NCI-H2029 treated with DMSO at 0.1 percent for 48 hours (cell line): ENCODE measurements at regions not wholly inside any gene's neighbourhood (a gene's known extent, or its start where the extent isn't known, plus 50 kb on each side); places are given as distances from the start of the nearest gene placed in this dataset.

ENCODE experiments used
- DNase-seq: peaks from one replicate; lab custom pipeline; 2025; lab: John Stamatoyannopoulos, UW

DNA sequence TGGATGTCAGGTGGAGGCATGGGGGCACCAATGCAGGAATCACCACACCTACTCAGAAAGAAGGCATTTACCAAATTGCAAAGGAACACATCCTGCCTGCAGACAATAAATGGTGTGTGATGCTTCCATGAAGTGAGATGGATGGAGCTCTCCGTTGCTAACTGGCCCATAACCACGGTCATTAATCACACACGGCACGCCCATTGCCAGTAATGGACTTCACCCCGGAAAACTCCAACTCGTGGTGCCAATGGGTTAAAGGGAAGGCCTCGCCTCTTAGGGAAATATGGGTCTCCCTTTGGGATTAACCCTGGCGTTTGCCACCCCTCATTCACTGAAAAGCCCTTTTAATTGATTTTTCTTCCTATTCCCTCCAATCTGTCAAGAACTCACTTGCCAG is 443.1 kb upstream of the DAB1 start:
- no peak for DNase-seq

DNA sequence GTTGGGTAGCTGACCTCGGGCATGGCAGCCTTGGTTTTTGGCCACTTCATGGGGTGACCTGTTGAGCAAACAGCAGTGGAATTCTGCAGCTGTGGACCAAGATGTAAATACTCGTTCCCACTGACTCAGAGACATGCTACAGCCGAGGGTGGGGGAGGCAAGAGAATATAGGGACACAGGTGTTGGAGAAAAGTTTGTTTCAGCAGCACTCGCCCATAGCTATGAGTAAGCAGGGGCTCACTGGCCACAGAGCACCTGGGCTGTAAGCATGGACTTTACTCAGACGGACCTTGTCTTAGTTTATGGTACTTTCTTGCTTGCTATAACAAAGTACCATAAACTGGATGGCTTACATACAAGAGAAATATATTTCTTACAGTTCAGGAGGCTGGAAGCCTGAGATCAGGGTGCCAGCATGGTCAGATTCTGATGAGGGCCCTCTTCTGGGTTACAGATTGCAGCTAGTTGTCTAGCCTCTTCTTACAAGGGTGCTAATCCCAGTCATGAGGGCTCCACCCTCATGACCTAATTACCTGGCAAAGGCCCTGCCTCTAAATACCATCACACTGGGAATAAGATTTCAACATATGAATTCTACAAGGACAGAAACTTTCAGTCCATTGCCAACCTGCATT is 437.2 kb upstream of the DAB1 start:
- no peak for DNase-seq

DNA sequence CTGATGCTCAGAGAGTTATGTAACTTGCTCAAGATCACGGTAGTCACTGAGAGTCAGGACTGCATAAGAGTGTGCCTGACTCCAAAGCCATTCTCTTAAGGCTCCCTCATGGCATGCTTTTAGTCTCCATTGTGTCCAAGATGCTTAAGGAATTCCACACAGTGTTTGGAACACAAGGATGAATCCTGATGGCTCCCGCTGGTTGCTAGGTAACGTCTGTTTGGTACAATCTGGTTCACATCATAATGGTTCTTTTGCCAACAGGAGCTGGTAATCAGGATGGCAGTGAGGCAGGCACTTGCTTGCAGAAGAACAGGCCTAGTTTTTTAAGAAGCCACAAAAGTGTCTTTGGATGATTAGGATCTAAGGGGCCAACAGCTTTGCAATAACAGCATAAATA is 436.5 kb upstream of the DAB1 start:
- DNase-seq: no peak

DNA sequence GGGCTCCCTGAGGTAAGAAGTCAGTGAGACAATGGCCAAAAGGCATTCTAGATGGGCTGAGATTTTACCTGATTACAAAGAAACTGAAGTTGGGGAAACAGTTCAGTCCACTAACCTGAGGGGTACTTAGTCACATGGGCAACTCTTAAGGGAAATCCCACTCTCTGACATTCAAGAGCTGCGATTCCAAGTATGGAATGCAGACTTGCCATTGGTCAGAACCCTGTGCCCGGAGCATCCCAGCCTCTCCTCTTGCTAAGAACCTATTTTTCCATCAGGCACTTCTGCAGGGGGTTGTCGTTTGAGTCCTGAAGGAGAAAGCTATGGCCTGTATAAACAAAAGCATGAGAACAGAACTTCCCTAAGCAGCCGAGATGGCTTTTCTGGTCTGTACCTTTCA is 434.9 kb upstream of the DAB1 start:
- DNase-seq: no peak

DNA sequence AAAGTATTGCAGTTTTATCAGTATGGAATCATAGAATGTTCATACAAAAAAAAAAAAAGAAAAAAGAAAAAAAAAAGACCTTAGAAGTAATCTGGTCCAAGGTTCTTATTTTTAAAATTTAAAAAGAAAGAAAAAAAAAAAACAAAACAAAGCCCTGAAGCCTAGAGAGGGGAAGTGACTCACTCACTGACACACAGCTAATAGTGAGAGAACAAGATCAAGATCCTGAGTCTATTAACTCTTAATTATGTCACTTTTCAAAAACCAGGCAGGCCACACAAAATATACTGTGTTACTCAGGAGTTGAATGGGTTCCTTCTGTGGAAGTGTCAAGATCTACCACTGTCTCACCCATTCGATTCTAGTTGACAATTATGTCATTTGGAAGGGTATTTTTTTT is 433.9 kb upstream of the DAB1 start:
- DNase-seq: no peak

DNA sequence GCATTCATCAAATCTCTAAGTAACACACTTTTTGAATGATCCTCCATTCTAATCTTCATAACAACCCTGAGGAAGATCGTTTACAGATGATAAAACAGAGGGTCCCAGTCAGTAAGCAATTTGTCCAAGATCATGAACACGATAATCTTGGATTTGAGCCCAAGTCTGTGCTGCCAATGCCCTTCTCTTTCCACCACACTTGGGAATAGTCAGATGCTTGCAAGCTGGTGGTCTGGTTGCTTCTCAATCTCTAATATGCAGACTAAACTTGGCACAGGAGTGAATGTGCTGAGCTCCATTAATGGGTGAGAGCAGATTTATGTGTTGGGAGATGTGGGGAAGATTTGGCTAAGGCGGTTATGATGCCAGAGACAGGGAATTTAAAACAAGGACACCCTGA is 430.6 kb upstream of the DAB1 start:
- no peak for DNase-seq

DNA sequence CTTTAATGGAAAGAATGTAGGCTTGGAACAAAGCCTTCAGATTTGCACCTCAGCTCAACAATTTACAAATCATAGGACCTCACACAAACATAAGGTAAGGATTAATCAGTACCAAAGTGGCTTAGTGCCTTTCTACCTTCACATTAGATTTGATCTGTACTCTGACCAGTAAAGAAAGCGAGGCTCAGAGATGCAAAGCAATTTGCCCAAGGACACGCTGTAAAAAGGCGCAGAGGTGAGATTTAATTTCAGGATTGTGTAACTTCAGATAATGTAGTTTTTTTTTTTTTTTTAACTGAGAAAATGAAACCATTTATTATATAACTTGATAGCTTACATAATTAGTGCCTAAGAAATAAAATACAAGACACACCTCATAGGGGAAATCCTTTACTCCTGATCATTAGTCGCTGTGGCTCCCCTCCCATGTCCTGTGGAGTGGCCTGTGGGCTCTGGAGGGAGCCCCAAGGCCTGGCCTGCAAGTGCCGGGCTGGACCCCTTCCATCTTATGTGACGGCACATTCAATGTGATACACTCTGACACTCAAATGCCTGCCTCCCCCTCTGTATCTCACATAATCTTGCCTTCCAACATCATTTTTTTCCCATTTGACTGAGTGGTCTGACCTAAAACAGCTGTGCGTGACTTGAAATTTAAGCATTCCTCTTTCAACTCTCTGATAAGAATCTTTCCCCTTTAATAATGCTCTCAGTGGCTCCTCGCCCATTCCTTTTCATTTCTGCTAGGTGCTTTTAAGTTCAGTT is 426.5 kb upstream of the DAB1 start:
- no peak for DNase-seq

DNA sequence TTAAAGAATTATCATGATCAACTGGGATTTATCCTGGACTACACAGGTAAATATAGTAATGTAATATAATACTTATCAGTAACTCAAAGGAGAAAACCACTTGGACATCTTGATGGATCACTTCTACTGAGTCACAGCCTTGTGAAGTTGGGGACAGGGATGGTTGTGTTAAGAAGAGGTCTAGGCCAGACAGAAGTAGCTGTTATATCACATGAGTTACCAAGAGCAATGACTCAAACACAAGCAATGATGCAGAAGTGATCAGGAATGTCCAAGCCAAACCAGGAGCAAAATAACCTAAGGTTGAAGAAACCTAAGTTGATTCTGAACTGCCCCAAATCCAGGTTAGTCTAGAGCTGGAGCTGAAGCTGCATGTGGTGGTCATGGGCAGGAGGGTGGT is 424.5 kb upstream of the DAB1 start:
- DNase-seq: no peak

DNA sequence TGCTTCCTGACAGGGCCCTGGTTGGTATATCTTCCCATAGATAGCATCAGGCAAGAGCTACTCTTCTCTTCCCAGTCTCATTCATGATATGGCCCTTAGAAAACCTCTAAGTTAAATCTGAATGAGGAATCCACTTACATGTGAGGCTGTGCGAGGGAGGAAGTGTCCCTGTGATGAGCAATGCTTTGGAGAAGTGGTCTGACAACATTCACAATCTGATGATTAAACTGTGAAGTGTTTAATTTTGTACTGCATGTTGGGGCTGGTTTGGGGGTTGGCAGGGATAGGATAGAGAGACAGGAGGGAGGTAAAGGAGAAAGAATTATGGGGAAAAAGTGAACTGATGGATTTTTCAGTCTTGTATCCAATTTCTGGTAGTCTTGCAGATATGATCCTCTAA is 421.2 kb upstream of the DAB1 start:
- peak; percentile 40 for DNase-seq

DNA sequence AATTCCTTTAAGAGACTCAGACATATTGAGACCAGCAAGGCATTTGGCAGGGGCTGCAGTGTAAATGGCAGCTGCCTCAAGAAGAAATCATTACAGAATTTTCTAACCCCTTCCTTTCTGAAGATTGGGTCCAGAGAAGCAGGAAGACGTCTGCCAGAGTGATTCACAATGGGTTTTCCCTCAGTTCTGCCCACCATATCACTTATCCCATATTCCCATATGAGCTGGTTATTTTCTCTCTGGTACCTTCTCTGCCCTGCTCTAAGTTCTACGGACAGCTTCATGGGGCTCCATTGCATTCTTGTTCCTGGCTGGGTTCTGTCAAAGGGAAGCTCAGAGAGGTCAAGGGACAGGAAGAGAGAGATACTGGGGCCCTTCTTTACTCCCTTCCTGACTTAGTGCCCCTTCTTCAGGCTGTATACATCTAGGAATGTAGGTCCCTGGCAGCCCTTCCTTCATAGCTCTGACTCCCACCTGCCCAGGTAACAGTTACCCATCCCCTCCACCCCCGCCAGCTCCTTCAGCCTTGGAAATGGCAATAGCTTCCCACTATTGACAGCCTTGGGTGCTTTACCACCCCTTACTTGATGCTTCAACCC is 420.6 kb upstream of the DAB1 start:
- DNase-seq: no peak

DNA sequence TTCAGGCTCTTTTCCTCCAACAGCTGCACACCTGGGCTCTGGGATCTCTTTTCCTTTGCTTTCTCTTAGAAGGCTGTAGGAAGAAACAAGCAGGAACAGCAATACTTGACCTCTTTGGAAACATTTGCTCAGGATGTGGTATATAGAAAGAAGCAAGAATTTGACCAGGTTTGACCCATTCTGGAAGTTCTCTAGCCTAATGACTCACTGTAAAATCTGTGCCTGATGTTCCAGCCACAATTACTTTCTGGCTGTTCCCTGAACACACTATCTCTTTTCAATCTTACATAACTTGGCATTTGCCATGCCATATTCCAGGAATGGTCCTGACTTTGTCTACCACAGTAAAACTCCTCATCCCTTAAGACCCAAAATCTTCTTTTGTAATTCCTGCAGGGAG is 419.9 kb upstream of the DAB1 start:
- DNase-seq: no peak

DNA sequence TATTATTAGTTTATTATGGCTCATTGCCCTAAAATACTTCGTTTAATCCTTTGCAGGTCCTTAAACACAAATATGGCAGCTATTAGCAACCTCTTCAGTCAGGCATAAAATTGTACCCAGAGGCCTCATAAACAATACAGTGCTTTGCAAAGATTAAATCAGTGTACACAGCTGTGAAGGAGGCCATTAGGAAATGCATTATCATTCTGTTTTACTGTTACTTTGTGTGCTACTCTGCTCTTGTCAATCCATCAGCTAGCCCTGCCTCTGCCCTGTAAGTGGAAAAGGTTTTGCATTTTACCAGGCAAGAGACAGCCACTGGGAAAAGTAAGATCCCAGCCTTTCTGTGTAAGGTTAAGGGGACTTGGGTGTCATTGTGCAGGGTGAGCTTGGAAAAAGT is 415.7 kb upstream of the DAB1 start:
- DNase-seq: no peak

DNA sequence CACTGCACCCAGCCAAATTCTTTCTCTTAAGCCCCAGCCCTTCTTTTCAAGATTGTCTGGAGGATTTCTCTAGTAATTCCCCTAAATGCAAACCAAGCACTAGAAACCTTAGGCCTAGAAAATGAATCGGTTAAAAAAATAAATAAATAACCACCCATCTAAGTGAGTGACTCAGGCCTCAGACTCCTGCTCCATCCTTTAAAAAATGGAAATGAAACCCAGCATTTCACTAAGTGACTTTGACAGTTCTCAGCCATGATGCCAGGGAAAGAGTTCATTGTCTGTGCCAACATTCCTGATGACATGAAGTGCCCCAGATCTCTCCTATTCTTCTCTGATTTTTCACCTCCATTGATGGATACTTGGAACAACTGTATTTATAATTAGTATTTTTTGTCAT is 415.2 kb upstream of the DAB1 start:
- no peak for DNase-seq

DNA sequence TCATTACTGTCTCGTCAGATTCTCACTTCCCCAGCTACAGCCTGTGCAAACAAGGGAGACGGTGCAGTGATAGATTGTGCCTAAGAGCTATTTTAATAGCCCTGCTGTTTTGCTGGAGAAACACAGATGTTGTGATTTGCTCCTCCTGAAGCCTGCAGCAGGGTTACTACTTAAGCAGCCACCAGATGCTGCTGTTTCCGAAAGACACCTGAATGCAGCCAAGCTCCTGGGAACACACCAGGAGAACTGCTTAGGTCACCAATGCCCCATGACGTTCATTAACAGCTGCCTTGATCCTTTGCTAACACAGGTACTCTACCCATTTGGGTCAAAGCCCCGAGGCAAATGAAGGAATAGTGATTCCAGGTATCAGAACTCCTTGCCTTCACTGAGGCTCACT is 411.8 kb upstream of the DAB1 start:
- DNase-seq: no peak

DNA sequence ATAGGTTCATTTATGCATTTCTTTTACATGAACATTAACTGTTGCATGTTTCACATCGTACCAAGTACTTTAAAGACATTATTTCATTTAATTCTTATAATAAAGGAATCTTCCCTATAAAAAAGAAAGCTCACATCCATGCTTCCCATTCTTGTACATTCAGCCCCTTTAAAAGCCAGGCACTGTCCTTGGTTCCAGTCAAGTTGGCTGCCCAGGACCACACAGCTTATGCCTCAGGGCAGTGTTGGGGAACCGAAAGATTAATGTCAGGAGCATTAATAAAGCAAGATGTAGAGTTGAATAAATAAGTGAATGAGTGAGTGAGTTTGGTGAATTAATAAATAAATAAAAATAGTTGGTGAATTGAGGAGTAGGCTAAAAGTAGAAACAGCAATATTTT is 409.4 kb upstream of the DAB1 start:
- no peak for DNase-seq

DNA sequence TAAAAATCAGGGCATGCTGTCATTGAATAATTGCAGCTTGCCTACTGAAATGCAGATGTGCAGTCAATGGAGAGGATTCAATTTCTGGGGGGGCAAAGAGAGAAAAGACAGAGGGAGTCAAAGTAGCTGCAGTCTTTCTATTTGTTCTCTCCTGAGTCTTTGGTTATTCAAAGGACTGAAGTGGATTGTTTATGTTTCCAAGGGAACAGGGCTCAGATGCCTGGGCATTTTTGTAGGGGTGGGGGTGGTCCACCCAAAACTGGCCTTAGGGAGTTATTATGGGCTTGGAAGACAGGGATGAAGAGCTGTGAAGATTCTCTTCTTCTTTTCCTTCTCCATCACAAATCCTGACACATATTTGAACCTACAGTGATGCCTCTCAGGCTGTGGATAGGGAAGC is 408.8 kb upstream of the DAB1 start:
- DNase-seq: peak; percentile 16

DNA sequence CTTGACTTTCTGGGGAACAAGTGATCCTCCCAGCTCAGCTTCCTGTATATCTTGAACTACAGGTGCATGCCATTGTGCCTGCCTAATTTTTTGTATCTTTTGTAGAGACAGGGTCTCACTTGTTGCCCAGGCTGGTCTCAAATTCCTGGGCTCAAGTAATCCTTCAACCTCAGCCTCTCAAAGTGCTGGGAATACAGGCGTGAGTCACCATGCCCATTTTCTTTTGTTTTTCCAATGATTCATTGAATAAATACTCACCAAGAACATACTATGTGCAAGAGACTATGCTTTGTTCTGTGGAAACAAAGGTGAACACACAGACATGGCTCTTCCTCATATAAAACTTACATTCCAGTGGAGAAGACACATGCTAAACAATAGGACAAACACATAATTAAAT is 407.8 kb upstream of the DAB1 start:
- DNase-seq: peak; percentile 70

DNA sequence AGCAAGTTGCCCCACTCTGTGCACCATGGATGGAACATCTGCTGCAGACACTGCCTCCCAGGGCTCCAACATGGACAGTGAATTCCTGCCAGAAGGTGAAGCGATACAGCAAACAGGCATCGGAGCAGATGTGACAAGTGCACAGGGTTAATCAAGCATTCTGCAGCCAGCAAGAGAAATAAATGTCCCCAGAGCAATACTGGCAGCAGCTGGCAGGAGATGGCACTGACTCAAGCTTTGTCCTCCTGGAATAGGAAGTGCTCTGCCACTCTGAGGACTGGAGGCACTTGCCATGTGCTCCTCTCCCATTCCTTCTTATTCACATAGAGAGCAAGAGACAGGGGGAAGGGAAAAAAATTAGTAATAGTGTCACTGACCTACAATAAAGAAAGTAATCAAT is 402.7 kb upstream of the DAB1 start:
- peak; percentile 88 for DNase-seq

DNA sequence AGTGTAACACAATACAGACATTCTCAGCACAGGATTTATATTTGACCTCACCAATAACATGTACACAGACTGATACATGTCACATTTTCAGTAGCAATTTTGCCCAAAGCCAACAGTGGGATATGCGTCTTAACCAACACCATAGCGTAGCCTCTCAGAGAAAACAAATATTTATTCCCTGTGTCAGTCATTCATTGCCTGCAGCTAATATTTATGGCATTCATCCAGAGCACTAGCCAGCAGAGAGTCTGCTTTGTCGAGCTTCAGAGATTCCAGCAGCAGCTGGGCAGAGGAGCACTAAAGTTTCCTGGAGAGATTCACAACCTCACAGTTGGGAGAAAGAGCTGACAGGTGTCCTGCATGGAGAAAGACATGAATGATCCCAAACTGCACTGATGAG is 400.7 kb upstream of the DAB1 start:
- peak; percentile 91 for DNase-seq

DNA sequence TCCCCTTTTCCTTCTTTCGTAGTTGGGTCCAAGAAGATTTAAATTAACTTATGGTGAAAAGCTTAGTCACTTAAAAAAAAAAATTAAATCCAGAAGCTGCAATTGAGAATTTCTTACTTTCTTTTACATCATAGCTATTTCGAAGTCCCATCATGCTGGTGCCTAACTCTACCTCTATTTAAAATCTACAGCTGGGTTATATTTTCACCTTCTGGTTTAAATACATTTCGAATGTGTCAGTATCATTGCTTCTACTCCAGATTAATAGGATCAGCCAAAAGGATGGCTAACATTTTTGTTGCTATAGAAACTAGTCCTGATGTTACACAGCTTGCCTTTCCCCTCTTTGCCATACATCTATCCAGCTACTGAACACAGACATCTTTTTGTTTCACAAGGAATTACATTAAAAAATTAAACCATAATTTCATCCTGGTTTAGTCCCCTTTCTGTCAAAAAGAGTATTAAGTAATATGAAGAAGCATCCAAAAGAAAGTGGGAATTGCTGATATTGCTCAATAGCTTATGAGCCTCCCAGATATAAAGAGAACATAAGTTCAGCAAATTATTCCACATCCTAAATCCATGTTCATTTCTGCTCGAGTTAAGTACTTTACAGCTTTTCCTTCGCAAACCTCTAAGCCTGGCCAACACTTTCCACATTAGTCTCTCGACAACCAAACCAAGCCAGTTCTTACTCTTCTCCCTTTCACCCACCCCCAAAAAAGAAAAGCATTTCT is 396.7 kb upstream of the DAB1 start:
- DNase-seq: no peak

DNA sequence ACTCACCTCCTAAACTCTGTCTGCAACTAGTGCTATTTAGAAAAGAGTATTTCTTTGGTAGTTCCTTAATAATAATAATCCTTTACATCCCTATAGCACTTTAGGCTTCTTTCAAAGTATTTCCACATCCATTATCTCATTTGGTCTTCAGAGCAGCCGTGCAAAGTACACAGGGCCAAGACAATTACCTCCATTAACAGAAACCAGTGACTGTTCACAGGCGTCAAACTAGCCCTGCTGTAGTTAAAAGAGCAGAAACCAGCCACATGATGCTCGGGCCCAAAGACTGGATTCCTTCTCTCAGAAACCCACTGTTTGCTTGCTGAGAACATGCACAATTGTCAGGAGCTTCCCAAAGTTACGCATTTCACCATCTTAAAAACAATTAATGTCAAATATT is 396.0 kb upstream of the DAB1 start:
- DNase-seq: no peak

DNA sequence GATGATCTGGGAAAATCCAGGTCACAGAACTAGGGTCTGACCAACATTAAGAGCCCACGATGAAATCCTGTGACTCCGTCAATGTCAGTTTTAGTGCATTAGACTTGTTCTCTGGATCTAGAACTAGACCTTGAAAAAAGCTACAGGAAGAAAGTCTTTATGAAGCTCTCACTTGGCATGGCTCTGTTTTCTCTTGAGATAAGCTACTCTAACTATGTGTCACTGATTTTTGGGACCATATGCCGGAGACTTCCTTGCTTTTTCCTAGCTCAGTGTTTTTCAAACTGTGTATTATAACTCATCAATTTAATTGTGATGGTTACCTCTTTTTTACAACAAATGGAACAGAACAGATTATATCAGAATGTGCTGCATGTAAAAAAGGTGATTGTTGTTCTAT is 379.7 kb upstream of the DAB1 start:
- DNase-seq: no peak

DNA sequence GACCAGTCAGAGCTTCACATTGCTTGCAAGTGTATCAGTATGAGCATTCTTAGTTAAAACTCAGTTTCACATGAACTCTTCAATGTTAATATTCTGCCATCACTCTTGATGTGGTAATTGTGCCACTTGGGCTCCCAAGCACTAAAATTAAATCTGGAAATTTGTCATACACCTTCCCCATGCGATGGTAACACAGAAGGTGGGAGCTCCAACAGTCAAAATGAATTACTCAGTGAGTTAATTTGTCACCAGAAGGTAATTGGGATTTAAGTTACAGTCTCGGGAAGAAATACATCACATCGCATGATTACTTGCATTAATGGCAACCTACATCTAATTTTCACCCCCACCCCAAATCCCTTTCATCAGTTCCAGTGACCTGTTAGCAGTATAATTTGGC is 376.5 kb upstream of the DAB1 start:
- no peak for DNase-seq
